ENCODE measurements at regions not wholly inside any gene's neighbourhood (a gene's known extent, or its start where the extent isn't known, plus 50 kb on each side); places are given as distances from the start of the nearest gene placed in this dataset.

GRCh38 chr3:22886439-22887068, 316.6 kb upstream of the UBE2E2 start:
- H3K36me3 ChIP-seq: no peaks in the 10 kb centered on the region
- peak; percentile 60 for DNase-seq (ENCODE audit: low spot score)
- H3K4me1 ChIP-seq: no peaks in the 10 kb centered on the region
- no peaks in the 10 kb centered on the region for H3K27me3 ChIP-seq
- no peak overlapping the region for H3K27ac ChIP-seq
- no peaks in the 10 kb centered on the region for H3K9me3 ChIP-seq
- H3K4me3 ChIP-seq: no peak overlapping the region
- no peak for TF ChIP-seq CTCF (IDR thresholded peaks at IDR 0.05)

GRCh38 chr3:22887664-22888291, 315.3 kb upstream of the UBE2E2 start:
- TF ChIP-seq CTCF (IDR thresholded peaks at IDR 0.05): peak in 1 of 2 donors; percentile 55
- H3K36me3 ChIP-seq: no peaks in the 10 kb centered on the region
- H3K4me3 ChIP-seq: no peak overlapping the region
- no peak overlapping the region for H3K27ac ChIP-seq
- DNase-seq (ENCODE audit: low spot score): no peak
- no peaks in the 10 kb centered on the region for H3K4me1 ChIP-seq
- H3K9me3 ChIP-seq: no peaks in the 10 kb centered on the region
- H3K27me3 ChIP-seq: no peaks in the 10 kb centered on the region

GRCh38 chr3:22893101-22893500, 310.0 kb upstream of the UBE2E2 start:
- Histone ChIP-seq H3K4me3 (no peak overlapping the region), H3K4me1 (no peaks in the 10 kb centered on the region), H3K27me3 (no peaks in the 10 kb centered on the region), H3K36me3 (no peaks in the 10 kb centered on the region), H3K27ac (no peak overlapping the region), H3K9me3 (no peaks in the 10 kb centered on the region)
- DNase-seq (ENCODE audit: low spot score): no peak
- no peak for TF ChIP-seq CTCF (IDR thresholded peaks at IDR 0.05)

GRCh38 chr3:22893644-22894325, 309.3 kb upstream of the UBE2E2 start:
- H3K36me3 ChIP-seq: no peaks in the 10 kb centered on the region
- H3K27me3 ChIP-seq: no peaks in the 10 kb centered on the region
- no peak for TF ChIP-seq CTCF (IDR thresholded peaks at IDR 0.05)
- H3K4me1 ChIP-seq: no peaks in the 10 kb centered on the region
- H3K27ac ChIP-seq: no peak overlapping the region
- no peak overlapping the region for H3K4me3 ChIP-seq
- DNase-seq (ENCODE audit: low spot score): no peak
- no peaks in the 10 kb centered on the region for H3K9me3 ChIP-seq

- no peak overlapping the region for H3K27ac ChIP-seq
- no peak for TF ChIP-seq CTCF (IDR thresholded peaks at IDR 0.05)
- no peaks in the 10 kb centered on the region for H3K4me1 ChIP-seq
- no peak for DNase-seq (ENCODE audit: low spot score)
- no peak overlapping the region for H3K4me3 ChIP-seq
- no peaks in the 10 kb centered on the region for H3K9me3 ChIP-seq
- H3K27me3 ChIP-seq: no peaks in the 10 kb centered on the region
- no peaks in the 10 kb centered on the region for H3K36me3 ChIP-seq
Observed at GRCh38 chr3:22894865-22895264, 308.3 kb upstream of the UBE2E2 start.
